Cardiac muscle cell (in vitro differentiated cells and primary cell): ENCODE measurements at regions not wholly inside any gene's neighbourhood (a gene's known extent, or its start where the extent isn't known, plus 50 kb on each side); places are given as distances from the start of the nearest gene placed in this dataset.

Experiments
- DNase-seq, 2 donors: peaks; one replicate each; pipeline versions ENCODE4 v3.0.0 to v3.0.0-alpha.2; 2010 to 2017; ENCODE audit warnings: low read depth in 1 of 2, low spot score in 1 of 2
- H3K27ac ChIP-seq: fragments of 200-600 bp; sonication (generic); 2 replicates; pipeline ENCODE4 v1.5.1; 2016
- H3K27me3 ChIP-seq: fragments of 200-600 bp; sonication (generic); 2 replicates; pipeline ENCODE4 v1.6.0; 2016; ENCODE audit warnings: control low read depth
- H3K36me3 ChIP-seq: fragments of 200-600 bp; sonication (generic); 2 replicates; pipeline ENCODE4 v1.5.1; 2016; ENCODE audit warnings: control low read depth
- H3K4me1 ChIP-seq: fragments of 200-600 bp; sonication (generic); 2 replicates; pipeline ENCODE4 v1.8.1; 2017; ENCODE audit warnings: low read depth, mild to moderate bottlenecking, mixed run types
- H3K4me3 ChIP-seq: fragments of 200-600 bp; sonication (generic); 2 replicates; pipeline ENCODE4 v1.5.1; 2016; ENCODE audit warnings: mild to moderate bottlenecking
- H3K9me3 ChIP-seq: fragments of 200-600 bp; sonication (generic); 2 replicates; pipeline ENCODE4 v1.5.1; 2017; ENCODE audit warnings: low read depth, mild to moderate bottlenecking, control low read depth
- CTCF ChIP-seq: IDR thresholded peaks from 2 replicates; pipeline ENCODE4 v1.5.1; 2012; ENCODE audit warnings: low read depth, mild to moderate bottlenecking, low read length

DNA sequence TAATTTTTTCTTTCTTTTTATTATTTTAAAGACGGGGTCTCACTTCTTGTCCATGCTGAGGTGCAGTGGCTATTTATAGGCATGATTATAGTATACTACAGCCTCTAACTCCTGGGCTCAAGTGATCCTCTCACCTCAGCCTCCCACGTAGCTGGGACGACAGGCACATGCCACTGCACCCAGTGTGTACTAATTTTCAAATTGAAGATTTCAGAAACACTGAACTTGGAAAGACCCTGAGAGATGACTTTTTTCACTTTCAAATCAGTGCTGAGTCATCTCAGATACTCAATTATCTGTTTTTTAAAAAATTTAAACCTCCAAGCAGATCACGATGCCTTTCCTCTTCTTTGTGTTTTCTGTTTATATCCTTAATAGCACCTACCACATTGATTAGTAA is 53.7 kb upstream of the COCH start:
- no peak for DNase-seq
- Histone ChIP-seq H3K27ac (no peak overlapping the region), H3K4me1 (no peaks in the 10 kb centered on the region), H3K9me3 (no peaks in the 10 kb centered on the region), H3K27me3 (no peaks in the 10 kb centered on the region), H3K4me3 (no peak overlapping the region), H3K36me3 (no peaks in the 10 kb centered on the region)
- TF ChIP-seq CTCF: no peak

- Histone ChIP-seq H3K36me3 (no peaks in the 10 kb centered on the region), H3K9me3 (no peaks in the 10 kb centered on the region), H3K4me1 (no peaks in the 10 kb centered on the region), H3K4me3 (no peak overlapping the region), H3K27me3 (no peaks in the 10 kb centered on the region), H3K27ac (no peak overlapping the region)
- no peak for DNase-seq
- TF ChIP-seq CTCF: no peak
Measured at GRCh38 chr14:30822080-30822571, 52.2 kb upstream of the COCH start.
